H1 (cell line): ENCODE measurements at regions not wholly inside any gene's neighbourhood (a gene's known extent, or its start where the extent isn't known, plus 50 kb on each side); places are given as distances from the start of the nearest gene placed in this dataset.

Experiments used
- CHD7 ChIP-seq: fragments of 300-600 bp; sonication (generic); IDR thresholded peaks from 2 replicates; pipeline ENCODE4 v1.7.1; 2012; ENCODE audit warnings: low read length, moderate library complexity, mild to moderate bottlenecking, inconsistent platforms; ENCODE audit not compliant: insufficient replicate concordance
- CTBP2 ChIP-seq: IDR thresholded peaks from 2 replicates; pipeline ENCODE4 v1.7.0; 2011; ENCODE audit warnings: borderline replicate concordance, mild to moderate bottlenecking, moderate library complexity, mixed read lengths, low read length; ENCODE audit not compliant: insufficient read depth, insufficient read length
- MAX ChIP-seq: IDR thresholded peaks from 2 replicates; pipeline ENCODE4 v1.6.1; 2012; ENCODE audit warnings: inconsistent platforms
- POLR2AphosphoS5 ChIP-seq: IDR thresholded peaks from 2 replicates; pipeline ENCODE4 v1.6.1; 2011; ENCODE audit warnings: low read depth, low read length
- SP2 ChIP-seq: IDR thresholded peaks from 2 replicates; pipeline ENCODE4 v1.6.1; 2012; ENCODE audit warnings: mild to moderate bottlenecking, low read length, inconsistent platforms
- TCF12 ChIP-seq: IDR thresholded peaks from 2 replicates; pipeline ENCODE4 v1.6.1; 2011; ENCODE audit warnings: low read depth, mild to moderate bottlenecking, low read length
- TF ChIP-seq, protein P1 (sequence below), 3 experiments: IDR thresholded peaks; 1 replicate in 2 of 3; 2 replicates in 1 of 3; pipeline versions ENCODE4 v1.5.1 to v1.6.1; 2011; ENCODE audit warnings: low read length in 3 of 3, mild to moderate bottlenecking in 3 of 3, inconsistent platforms in 2 of 3, low read depth in 1 of 3, moderate library complexity in 1 of 3; ENCODE audit not compliant: insufficient read depth in 1 of 3; ENCODE audit errors: control extremely low read depth in 1 of 3

- TF ChIP-seq CHD7 (no peak), MAX (no peak), TCF12 (no peak), SP2 (no peak), CTBP2 (no peak), POLR2AphosphoS5 (no peak)
- TF ChIP-seq, protein P1, sequence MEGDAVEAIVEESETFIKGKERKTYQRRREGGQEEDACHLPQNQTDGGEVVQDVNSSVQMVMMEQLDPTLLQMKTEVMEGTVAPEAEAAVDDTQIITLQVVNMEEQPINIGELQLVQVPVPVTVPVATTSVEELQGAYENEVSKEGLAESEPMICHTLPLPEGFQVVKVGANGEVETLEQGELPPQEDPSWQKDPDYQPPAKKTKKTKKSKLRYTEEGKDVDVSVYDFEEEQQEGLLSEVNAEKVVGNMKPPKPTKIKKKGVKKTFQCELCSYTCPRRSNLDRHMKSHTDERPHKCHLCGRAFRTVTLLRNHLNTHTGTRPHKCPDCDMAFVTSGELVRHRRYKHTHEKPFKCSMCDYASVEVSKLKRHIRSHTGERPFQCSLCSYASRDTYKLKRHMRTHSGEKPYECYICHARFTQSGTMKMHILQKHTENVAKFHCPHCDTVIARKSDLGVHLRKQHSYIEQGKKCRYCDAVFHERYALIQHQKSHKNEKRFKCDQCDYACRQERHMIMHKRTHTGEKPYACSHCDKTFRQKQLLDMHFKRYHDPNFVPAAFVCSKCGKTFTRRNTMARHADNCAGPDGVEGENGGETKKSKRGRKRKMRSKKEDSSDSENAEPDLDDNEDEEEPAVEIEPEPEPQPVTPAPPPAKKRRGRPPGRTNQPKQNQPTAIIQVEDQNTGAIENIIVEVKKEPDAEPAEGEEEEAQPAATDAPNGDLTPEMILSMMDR (IDR thresholded peaks at IDR 0.05; ENCODE audit: control extremely low read depth in 1 of 3, insufficient read depth in 1 of 3, low read depth in 1 of 3, low read length in 3 of 3): no peak
Measured at GRCh38 chr5:20368571-20369517, 380.8 kb upstream of the CDH18 start (continued).
